Neutrophil (primary cell): ENCODE measurements at regions not wholly inside any gene's neighbourhood (a gene's known extent, or its start where the extent isn't known, plus 50 kb on each side); places are given as distances from the start of the nearest gene placed in this dataset.

Experiments
- H3K27ac ChIP-seq: fragments of 200-600 bp; sonication (generic); 2 replicates; pipeline ENCODE4 v1.5.1; 2016; ENCODE audit warnings: mild to moderate bottlenecking, moderate library complexity
- H3K27me3 ChIP-seq: fragments of 200-600 bp; sonication (generic); 2 replicates; pipeline ENCODE4 v1.6.0; 2016; ENCODE audit warnings: mild to moderate bottlenecking
- H3K36me3 ChIP-seq: fragments of 200-600 bp; sonication (generic); 2 replicates; pipeline ENCODE4 v1.5.1; 2017
- H3K4me1 ChIP-seq, 2 experiments: fragments of 200-600 bp in 1 of 2; sonication (generic) in 1 of 2; 1 replicate in 1 of 2; 2 replicates in 1 of 2; pipeline versions ENCODE4 v1.5.1 to v1.6.1; 2013 to 2016; ENCODE audit warnings: low read depth in 1 of 2, low read length in 1 of 2, mild to moderate bottlenecking in 1 of 2, moderate library complexity in 1 of 2; ENCODE audit not compliant: control insufficient read depth in 1 of 2, insufficient read depth in 1 of 2
- H3K4me3 ChIP-seq, 2 experiments: fragments of 200-600 bp in 1 of 2; sonication (generic) in 1 of 2; 1 replicate in 1 of 2; 2 replicates in 1 of 2; pipeline ENCODE4 v1.5.1; 2013 to 2016; ENCODE audit warnings: low read depth in 1 of 2, low read length in 1 of 2, mild to moderate bottlenecking in 1 of 2, moderate library complexity in 1 of 2
- H3K9me3 ChIP-seq: fragments of 200-600 bp; sonication (generic); 2 replicates; pipeline ENCODE4 v1.5.1; 2016
- TF ChIP-seq, protein P1 (sequence below): fragments of 200-600 bp; sonication (generic); IDR thresholded peaks from 2 replicates; pipeline ENCODE4 v1.5.1; 2016; ENCODE audit warnings: antibody characterized with exemption

GRCh38 chr6:164477790-164478189, 831.6 kb downstream of the C6orf118 start:
- TF ChIP-seq, protein P1, sequence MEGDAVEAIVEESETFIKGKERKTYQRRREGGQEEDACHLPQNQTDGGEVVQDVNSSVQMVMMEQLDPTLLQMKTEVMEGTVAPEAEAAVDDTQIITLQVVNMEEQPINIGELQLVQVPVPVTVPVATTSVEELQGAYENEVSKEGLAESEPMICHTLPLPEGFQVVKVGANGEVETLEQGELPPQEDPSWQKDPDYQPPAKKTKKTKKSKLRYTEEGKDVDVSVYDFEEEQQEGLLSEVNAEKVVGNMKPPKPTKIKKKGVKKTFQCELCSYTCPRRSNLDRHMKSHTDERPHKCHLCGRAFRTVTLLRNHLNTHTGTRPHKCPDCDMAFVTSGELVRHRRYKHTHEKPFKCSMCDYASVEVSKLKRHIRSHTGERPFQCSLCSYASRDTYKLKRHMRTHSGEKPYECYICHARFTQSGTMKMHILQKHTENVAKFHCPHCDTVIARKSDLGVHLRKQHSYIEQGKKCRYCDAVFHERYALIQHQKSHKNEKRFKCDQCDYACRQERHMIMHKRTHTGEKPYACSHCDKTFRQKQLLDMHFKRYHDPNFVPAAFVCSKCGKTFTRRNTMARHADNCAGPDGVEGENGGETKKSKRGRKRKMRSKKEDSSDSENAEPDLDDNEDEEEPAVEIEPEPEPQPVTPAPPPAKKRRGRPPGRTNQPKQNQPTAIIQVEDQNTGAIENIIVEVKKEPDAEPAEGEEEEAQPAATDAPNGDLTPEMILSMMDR = no peak

GRCh38 chr6:164477101-164477500, 832.3 kb downstream of the C6orf118 start:
- no peaks in the 10 kb centered on the region for H3K4me1 ChIP-seq
- H3K36me3 ChIP-seq = no peaks in the 10 kb centered on the region
- no peak overlapping the region for H3K4me3 ChIP-seq
- H3K27me3 ChIP-seq = no peaks in the 10 kb centered on the region
- no peak overlapping the region for H3K27ac ChIP-seq
- no peaks in the 10 kb centered on the region for H3K9me3 ChIP-seq
- TF ChIP-seq, protein P1 = no peak

More at GRCh38 chr6:164477790-164478189, 831.6 kb downstream of the C6orf118 start:
- Histone ChIP-seq H3K9me3 (no peaks in the 10 kb centered on the region), H3K36me3 (no peaks in the 10 kb centered on the region), H3K27ac (no peak overlapping the region), H3K4me3 (no peak overlapping the region), H3K27me3 (no peaks in the 10 kb centered on the region), H3K4me1 (no peaks in the 10 kb centered on the region)

GRCh38 chr6:164469276-164469949, 840.0 kb downstream of the C6orf118 start:
- Histone ChIP-seq H3K9me3 (no peaks in the 10 kb centered on the region), H3K4me3 (no peak overlapping the region), H3K27me3 (no peaks in the 10 kb centered on the region), H3K27ac (no peak overlapping the region), H3K36me3 (no peaks in the 10 kb centered on the region), H3K4me1 (no peaks in the 10 kb centered on the region)
- TF ChIP-seq, protein P1 = no peak

- H3K9me3 ChIP-seq = peaks cover 3% of the 10 kb centered on the region
- TF ChIP-seq, protein P1 = no peak
- no peaks in the 10 kb centered on the region for H3K4me1 ChIP-seq
- H3K27ac ChIP-seq = no peak overlapping the region
- no peak overlapping the region for H3K4me3 ChIP-seq
- H3K36me3 ChIP-seq = no peaks in the 10 kb centered on the region
- no peaks in the 10 kb centered on the region for H3K27me3 ChIP-seq
Observed at GRCh38 chr6:164455835-164456234, 853.6 kb downstream of the C6orf118 start.

- Histone ChIP-seq H3K27me3 (no peaks in the 10 kb centered on the region), H3K9me3 (peaks cover 3% of the 10 kb centered on the region), H3K27ac (no peak overlapping the region), H3K36me3 (no peaks in the 10 kb centered on the region), H3K4me3 (no peak overlapping the region), H3K4me1 (no peaks in the 10 kb centered on the region)
- TF ChIP-seq, protein P1 = no peak
Observed at GRCh38 chr6:164453835-164454234, 855.6 kb downstream of the C6orf118 start.
